ENCODE measurements at regions not wholly inside any gene's neighbourhood (a gene's known extent, or its start where the extent isn't known, plus 50 kb on each side); places are given as distances from the start of the nearest gene placed in this dataset.
"Not testable (repeated sequence)": the region's sequence is repeated elsewhere in the genome, so short reads cannot be mapped to it uniquely, and the experiment has no call there.

- no peak overlapping the region for H3K27ac ChIP-seq
- DNase-seq (ENCODE audit: low read depth, low spot score) = no peak
Measured at GRCh38 chr6:169933839-169934698, 182.6 kb downstream of the ERMARD start.

GRCh38 chr6:169933251-169933821 is 181.9 kb downstream of the ERMARD start:
- H3K27ac ChIP-seq = no peak overlapping the region
- DNase-seq (ENCODE audit: low read depth, low spot score) = no peak

GRCh38 chr6:169932491-169932890 is 181.1 kb downstream of the ERMARD start:
- H3K27ac ChIP-seq = no peak overlapping the region
- DNase-seq (ENCODE audit: low read depth, low spot score) = no peak

- no peak for DNase-seq (ENCODE audit: low read depth, low spot score)
- no peak overlapping the region for H3K27ac ChIP-seq
Measured at GRCh38 chr6:169931261-169931660, 179.8 kb downstream of the ERMARD start.

DNA sequence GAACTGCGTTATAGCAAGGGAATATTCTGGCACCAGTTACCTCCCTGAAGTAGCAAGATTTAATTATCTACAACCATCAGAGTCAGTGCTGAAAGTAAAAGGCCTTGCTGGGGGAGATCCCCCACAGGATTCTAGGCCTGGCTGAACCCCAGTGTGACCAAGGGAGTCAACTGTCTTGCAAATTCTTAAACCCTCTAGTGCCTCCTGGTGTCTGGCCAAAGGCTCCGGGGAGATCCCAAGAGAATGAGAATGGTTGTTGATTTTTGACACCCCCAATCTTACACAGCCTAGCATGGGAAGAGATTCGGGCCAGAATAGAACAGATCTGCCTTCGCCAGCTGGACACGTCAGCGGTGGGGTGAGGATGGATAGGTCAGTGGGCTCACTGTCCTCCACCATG is 179.4 kb downstream of the ERMARD start:
- no peak for DNase-seq (ENCODE audit: low read depth, low spot score)
- H3K27ac ChIP-seq = no peak overlapping the region

GRCh38 chr6:169927711-169928110 is 176.3 kb downstream of the ERMARD start:
- H3K27ac ChIP-seq = no peak overlapping the region
- DNase-seq (ENCODE audit: low read depth, low spot score) = no peak

- no peak for DNase-seq (ENCODE audit: low read depth, low spot score)
- H3K27ac ChIP-seq = no peak overlapping the region
Measured at GRCh38 chr6:169926617-169927417, 175.4 kb downstream of the ERMARD start.

DNA sequence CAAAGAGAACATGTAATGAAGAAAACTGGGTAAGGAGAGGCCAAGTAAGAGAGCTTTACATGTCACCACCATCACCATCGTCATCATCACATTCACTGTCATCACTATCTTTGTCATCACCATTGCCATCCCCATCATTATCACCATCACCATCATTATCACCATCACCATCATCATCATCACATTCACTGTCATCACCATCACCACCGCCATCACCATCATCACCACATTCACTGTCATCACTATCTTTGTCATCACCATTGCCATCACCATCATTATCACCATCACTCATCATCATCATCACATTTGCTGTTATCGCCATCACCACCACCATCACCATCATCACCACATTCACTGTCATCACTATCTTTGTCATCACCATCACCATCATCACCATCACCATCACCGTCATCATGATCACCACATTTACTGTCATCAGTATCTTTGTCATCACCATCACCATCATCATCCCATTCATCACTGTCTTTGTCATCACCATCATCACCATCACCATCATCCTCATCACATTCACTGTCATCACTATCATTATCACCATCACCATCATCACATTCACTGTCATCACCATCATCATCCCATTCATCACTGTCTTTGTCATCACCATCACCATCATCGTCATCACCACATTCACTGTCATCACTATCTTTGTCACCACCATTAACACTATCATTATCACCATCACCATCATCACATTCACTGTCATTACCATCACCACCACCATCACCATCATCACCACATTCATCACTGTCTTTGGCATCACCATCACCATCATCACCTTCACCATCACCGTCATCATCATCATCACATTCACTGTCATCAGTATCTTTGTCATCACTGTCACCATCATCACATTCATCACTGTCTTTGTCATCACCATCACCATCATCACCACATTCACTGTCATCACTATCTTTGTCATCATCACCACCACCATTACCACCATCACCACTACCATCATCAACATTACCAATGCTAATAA is 172.3 kb downstream of the ERMARD start:
- DNase-seq (ENCODE audit: low read depth, low spot score) = no peak

GRCh38 chr6:169921853-169922824 is 170.7 kb downstream of the ERMARD start:
- no peak for DNase-seq (ENCODE audit: low read depth, low spot score)
- no peak overlapping the region for H3K27ac ChIP-seq

More for the DNA sequence above, 172.3 kb downstream of the ERMARD start:
- no peak overlapping the region for H3K27ac ChIP-seq

DNA sequence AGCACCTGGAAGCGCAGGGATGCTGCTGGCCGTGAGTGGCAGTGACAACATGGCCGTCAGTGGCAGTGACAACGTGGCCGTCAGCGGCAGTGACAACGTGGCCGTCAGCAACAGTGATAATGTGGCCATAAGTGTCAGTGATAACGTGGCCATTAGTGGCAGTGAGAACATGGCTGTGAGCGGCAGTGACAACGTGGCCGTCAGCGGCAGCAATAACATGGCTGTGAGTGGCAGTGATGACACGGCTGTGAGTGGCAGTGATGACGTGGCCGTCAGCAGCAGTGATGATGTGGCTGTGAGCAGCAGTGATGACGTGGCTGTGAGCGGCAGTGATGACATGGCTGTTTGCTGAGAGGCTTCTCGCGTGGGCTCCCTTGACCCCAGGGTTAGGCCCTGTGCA is 169.8 kb downstream of the ERMARD start:
- DNase-seq (ENCODE audit: low read depth, low spot score) = no peak

DNA sequence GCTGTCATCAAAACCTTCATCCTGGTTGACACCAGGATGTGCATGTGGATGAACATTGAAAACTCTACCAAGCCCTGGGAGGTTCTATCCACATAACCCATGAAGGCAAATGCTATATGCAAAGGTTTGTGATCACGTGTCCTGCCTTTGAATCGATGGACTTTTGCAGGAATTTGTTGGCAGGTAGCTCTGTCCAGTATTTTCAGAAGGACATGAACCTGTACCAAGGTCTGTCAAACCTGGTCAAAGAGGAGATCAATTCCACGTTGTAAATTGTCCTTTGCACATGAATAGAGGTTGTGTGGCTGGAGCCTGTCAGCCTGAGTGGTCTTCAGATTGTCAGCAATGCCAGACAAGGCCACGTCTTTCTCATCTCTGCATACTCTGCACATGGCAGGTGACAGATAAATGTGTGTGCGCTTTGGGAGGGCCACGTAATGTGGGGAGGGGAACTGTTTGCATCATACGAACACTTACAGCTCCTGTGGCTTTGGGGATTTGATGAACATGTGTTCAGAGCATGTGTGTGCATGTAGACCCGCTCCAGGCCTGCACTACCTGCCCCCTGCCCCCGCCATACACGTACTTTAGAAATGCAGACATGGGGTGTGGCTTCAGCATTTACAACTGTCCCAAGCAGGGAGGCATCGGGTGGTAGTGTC is 169.1 kb downstream of the ERMARD start:
- no peak overlapping the region for H3K27ac ChIP-seq

More for the DNA sequence above, 169.8 kb downstream of the ERMARD start:
- H3K27ac ChIP-seq = no peak overlapping the region

DNA sequence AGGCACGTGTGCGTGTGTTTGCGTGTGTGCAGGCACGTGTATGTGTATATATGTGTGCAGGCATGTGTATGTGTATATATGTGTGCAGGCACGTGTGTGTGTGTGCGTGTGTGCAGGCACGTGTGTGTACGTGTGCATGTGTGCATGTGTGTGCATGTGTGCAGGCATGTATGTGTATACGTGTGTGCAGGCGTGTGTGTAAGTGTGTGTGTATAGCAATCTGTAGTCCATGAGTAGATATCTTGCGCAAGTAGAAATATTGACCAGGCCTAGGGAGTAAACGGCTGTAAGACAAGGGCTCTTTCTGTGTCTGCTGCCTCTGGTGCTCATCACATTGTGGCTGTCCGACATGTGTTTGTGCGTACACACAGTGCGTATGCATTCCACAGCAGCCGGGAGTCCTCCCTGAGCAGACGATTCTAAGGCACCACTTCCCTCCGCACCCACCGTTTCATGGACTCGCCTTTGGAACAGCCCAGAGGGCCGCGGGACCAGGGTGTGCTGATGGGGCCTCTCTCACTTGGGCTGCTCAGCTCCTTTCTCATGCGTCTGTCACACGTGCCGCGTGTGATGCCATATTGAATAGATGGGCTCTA is 167.6 kb downstream of the ERMARD start:
- no peak overlapping the region for H3K27ac ChIP-seq
- DNase-seq (ENCODE audit: low read depth, low spot score) = no peak

More for the DNA sequence above, 169.1 kb downstream of the ERMARD start:
- DNase-seq (ENCODE audit: low read depth, low spot score) = no peak

- DNase-seq (ENCODE audit: low read depth, low spot score) = no peak
- H3K27ac ChIP-seq = no peak overlapping the region
Measured at GRCh38 chr6:169918239-169918953, 167.0 kb downstream of the ERMARD start.

GRCh38 chr6:169917153-169917552 is 165.7 kb downstream of the ERMARD start:
- no peak for DNase-seq (ENCODE audit: low read depth, low spot score)
- H3K27ac ChIP-seq = no peak overlapping the region

DNA sequence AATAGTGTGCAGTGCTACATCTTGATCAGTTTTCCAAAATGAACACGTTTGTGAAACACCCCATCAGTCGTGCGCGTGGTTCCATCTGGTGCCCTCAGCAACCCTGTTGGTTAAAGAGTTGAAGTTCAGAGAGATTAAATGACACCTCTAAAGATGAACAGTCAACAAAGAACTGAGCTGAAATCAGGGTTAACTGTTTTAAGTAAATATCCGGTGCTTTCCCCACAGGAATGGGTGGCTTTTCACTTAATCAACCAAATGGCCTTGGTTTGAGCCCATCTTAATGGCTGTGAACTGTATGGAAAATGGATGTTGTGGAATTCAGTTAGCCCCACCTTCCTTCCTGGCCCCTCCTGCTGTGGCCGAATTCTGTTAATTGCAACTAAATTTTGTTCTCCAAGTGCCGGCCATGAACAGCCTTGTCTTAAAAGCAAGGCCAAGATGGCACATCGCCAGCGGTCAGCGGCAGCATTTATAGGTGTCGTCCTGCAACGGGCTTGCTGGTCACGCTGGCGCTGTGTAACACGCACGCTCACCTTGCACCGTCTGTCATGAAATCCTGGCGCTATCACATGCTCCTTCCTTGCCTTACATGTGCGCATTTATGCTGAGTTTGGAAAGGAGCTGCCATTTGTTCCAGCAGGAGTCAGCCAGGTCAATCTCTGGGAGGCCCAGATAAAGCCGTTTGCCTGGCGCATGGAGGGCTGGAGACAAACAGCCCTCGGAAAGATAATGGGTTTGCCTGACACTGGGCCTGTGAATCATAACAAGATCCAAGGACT is 164.5 kb downstream of the ERMARD start:
- DNase-seq (ENCODE audit: low read depth, low spot score) = no peak
- no peak overlapping the region for H3K27ac ChIP-seq

DNA sequence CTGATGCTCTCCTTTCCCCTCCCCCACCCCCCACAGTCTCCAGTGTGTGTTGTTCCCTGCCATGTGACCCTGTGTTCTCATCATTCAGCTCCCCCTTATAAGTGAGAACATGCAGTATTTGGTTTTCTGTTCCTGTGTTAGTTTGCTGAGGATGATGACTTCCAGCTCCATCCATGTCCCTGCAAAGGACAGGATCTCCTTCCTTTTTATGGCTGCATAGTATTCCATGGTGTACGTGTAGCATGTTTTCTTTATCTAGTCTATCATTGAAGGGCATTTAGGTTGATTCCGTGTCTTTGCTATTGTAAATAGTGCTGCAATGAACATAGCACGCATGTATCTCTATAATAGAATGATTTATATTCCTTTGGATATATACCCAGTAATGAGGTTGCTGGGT is 162.3 kb downstream of the ERMARD start:
- not testable (repeated sequence) for DNase-seq (ENCODE audit: low read depth, low spot score); H3K27ac ChIP-seq
